NCI-H187 (cell line): ENCODE measurements at regions not wholly inside any gene's neighbourhood (a gene's known extent, or its start where the extent isn't known, plus 50 kb on each side); places are given as distances from the start of the nearest gene placed in this dataset.

ENCODE experiments used
- DNase-seq, 2 experiments: peaks; one replicate each; lab custom pipeline; 2025; lab: John Stamatoyannopoulos, UW

DNA sequence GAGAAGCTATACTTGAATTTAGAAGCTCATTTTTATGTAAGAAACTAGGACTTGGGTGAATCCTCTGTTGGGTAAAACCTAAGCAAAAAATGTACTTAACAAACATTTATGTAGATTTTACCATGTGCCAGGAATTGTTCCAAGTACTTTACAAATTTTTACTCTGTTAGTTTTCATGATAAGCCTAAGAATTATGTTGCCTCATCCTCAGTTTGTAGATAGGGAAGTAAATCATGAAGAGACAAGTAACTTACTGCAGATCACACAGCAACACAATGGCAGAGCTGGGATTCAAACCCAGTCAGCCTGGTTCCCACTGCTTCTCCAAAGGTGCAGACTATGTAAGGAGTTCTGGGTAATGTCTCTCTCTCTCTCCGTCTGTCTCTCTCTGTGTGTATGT lies 169.9 kb downstream of the DIPK2A start:
- DNase-seq: no peak

DNA sequence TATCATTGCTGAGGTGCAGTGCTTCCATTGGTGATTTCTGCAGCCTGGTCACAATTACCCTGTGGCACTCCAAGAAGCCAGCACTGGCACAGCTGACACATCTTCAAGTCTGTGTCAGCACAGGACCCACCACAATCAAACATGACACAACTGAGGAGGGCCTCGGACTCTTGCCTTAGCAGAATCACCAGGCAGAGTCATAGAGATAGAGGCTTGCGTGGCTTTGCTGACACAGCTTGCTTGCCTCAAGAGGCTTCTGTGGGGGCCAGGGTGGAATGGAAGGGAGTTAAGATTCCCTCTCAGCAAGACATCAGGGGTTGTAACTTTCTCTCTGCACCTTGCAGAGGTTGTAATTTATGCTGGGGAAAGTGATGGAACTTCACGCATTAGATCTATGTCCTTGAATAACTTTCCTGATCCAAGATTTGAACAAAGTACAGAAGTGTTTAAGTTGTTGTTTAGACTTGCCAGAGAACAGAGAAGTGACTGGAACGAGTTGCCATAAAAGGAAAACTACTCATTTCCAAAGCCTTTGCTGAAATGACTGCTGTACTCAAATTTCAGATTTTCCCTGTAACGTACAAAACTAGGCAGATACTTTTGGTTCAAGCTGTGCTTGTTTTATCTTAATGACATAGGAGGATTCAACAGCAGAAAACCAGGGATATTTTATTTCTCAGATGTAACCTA lies 170.7 kb downstream of the DIPK2A start:
- no peak for DNase-seq

DNA sequence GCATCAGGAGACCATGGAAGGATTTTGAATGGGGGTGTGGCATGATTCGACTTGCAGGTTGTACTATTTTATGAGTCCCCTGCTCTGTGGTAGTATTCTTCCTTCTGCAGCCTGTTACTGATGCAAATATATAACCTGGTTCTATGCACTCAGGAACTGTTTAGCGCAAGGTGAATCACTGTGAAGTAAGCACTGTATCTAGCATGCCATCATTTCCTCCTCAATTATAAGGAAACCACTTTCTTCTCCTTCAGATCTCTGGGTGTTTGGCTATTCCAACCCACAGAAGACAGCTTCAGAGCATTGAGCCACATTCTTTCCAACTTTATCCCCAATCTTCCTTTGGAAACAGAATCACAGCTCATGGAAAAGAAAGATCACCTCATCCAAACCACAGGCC lies 176.7 kb downstream of the DIPK2A start:
- no peak for DNase-seq

DNA sequence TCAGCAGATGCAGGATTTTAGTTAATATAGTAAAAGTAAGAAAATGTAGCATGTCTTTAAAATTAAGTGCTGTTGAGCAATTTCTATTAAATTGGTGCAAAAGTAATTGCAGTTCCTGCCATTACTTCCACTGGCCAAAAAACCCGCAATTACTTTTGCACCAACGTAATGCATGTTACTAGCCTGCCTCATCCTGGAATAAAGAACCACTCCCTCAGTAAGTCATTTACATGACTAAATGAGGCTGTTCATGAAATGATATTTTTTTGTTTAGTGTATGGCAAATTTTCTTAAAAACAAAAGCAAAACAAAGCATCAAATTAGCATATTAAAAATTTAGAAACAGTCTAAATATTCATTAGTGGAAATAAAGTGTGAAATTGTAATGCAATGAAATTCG lies 180.4 kb downstream of the DIPK2A start:
- DNase-seq: no peak

DNA sequence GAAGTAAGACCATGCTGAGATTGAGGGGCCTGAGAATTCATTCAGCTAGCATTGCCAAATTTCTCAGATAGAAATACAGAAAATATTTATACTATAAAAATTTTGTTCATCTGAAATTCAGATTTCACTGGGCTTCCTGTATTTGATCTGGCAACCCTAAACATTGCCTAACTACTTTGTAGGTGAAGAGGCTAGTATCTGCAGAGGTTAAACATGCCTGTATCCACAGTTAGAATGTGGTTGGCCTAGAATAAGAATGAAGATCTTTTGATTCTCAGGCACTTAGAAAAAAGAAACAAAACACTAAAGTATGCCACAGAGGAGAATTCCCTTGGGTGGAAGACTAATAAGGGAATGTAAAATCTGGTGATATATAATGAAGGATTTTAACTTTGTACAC lies 189.0 kb downstream of the DIPK2A start:
- DNase-seq: no peak

DNA sequence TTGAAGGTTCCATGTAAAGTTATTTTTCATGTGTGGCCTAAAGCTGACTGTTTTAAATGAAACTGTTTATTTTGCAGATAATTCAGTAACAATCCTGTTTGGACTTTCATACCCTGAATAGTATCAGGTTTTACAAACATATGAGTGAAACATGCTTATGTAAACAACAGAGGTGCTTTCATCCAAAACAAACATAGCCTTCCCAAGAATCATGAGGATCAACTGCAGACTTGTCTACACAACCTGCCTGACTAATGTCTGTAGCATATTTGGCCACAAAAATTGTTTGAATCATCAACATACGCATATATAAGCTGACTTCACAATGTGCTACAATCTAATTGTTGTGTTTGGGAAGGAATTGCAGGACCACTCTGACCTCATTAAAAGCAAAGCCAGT lies 190.4 kb downstream of the DIPK2A start:
- no peak for DNase-seq

DNA sequence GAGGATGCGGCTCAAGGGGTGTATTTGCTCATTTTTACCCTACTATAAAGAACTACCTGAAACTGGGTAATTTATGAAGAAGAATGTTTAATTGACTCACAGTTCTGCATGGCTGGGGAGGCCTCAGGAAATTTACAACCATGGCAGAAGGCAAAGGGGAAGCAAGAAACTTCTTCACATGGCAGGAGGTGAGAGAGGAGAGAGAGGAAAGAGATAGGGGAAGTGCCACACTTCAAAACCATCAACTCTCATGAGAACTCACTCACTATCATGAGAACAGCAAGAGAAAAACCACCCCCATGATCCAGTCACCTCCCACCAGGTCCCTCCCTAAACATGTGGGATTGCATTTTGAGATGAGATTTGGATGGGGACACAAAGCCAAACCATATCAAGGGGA lies 192.7 kb downstream of the DIPK2A start:
- DNase-seq: no peak

DNA sequence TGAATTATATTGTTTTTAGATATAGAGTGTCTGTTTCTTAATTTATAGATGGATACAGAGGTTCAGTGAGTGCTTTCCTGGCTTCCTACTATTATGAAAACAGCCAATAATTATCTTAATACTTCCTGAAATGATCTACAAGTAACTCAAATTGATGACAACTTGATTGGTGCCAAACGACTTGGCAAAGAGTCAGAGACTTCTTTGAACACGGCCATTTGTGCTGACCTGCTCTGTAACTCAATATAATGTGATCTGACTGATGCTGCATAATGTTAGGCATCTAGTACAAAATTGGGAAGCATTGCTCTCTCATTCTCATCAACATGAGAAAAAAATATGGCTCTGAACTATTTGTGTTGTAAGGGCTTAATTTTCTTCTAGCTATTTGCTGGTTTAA lies 193.9 kb downstream of the DIPK2A start:
- no peak for DNase-seq

DNA sequence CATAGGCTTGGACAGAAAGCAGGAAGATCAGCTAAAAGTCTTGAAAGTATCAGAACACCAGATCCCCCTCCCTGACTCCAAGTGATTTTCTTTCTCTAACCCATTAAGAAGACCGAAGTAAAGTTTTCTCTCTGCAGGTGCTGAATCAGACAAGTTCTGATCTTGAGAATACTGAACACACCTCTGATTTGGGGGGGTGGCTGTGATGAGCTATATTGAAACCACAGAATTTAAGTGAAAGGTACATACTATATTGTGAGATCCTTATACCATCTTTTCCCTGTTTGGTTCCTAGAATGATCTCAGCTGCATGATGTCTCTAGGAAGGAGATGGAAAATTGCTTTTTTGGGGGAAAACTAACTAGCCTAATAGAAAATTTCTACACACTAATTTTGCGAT lies 196.0 kb downstream of the DIPK2A start:
- DNase-seq: no peak

DNA sequence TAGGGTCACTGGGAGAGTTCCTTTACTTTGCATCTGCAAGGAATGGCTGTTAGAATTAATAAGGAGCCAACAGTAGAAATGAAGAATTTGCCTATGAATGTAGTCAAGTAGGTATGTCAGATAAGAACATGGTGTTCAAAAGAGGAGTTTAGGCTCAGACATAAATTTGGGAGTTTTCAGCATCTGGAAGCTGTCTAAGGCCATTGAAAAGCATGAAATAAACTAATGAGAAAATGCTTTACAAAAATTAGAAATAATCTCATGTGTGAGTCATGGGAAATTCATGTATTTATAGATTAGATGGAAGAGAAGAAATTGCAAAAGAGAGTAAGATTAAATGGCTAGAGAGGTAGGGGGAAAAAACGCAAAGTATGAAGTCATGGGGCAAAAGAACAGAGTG lies 201.9 kb downstream of the DIPK2A start:
- DNase-seq: no peak

DNA sequence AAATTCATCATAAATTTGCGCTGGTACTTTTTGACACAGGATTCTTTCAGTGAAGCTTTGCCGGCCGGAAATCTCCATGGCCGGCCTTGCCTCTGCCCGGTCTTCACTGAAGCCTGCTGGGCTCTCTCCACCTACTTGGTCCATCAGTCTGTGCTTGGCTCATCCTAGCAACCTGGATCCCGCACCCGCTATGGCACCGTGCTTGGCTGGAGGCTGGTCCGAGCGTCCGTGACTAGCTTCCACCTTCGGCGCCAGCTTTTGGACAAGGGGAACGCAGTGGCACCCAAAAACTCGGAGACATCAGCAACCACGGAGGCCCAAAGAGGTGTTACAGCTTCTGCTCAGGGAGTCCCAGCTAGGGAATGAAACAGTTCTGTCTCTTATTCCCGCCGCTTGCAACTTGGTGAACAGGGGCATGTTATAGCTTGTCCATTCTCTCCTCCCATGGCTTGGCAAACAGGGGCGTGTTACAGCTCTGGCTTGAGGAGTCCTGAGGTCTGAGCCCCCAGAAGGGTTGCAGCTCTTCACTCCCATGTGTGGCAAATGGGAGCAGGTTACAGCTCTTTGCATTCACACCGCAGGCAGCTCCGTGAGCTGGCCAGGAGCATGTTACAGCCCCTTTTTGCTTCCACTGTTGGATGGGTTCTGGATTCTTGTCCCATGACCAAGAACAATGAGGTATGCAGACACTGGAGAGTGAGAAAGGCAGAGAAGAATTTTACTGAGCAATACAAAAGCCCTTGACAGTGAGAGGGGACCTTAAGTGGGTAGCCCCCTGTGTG lies 204.2 kb downstream of the DIPK2A start:
- no peak for DNase-seq

DNA sequence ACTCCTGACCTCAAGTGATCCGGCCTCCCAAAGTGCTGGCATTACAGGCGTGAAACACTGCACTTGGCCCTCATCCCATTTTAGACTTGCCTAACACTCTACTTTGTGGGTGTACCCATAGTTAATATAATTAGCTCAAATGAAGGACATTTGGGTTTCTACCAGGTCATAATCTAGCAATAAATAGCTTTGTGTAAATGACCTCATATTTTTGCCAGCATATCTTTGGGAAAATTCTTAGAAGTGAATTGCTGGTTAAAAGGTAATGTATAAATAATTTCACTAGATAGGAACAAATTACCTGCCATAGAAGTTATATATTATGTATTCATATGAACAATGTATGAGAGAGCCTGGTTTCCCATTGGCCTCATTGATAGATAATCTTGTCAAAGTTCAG lies 206.0 kb downstream of the DIPK2A start:
- no peak for DNase-seq

DNA sequence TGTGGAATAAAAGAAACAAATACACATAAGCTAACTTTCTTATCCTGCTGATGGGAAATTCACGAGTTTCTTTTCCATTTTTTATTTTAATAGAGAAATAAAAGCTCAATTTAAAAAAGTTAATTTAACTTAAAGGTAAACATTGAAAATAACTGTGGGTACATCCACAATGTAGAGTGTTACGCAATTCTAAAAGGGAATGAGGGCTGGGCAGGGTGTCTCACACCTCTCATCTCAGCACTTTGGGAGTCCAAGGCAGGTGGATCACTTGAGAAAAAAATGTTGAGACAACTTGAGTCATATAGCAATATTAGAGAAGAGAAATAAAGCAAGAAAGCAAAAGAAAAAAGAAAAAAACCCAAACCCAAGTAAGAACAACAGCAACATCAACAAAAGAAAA lies 207.0 kb downstream of the DIPK2A start:
- DNase-seq: no peak

DNA sequence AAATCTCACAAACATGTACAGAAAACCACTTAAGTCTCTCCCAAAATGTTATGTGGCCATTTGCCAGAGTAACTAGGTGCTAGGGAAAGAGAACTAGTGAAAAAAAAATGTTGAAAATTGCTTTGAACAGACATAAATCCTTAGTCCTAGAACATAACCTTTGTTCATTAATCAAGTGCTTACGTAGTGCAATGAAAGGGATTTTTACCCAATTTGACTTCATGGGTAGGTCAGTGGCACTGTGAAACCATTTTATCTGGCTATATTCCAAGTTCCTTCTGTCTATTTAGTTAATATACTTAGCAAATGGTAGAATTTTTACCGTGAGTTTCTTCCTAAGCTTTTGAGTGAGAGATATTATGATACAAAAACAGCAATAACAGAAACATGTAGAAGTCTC lies 209.4 kb downstream of the DIPK2A start:
- no peak for DNase-seq

DNA sequence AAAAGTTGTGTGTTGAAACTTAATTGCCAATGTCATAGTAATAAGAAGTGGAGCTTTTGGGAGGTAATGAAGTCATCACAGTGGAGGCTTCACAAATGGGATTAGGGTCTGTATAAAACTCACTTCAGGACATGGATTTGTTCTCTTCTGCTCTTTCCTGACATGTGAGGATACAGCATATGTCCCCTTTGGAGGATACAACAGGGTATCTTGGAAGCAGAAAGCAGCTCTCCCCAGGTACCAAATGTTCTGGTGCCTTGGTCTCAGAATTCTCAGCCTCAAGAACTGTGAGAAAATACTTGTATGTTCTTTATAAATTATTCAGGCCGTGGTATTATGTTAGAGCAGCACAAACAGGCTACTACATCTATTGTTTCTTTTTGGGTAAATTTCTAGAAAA lies 210.9 kb downstream of the DIPK2A start:
- no peak for DNase-seq

DNA sequence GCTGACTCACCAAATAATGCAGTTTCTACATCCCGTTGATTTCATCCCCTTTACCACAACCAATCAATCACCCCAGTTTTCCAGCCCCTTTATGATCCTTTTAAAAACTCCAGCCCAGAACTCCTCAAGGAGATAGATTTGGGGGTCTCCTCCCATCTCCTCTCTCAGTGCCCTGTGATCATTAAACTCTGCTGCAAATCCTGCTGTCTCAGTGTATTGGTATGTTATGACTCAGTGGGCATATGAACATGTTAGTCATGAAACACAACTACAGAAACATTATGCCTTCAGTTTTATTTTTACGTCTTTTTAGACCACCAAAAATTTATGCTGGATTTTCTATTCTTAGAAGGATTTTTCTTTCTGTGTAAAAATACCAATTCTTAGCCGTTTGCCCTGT lies 213.7 kb downstream of the DIPK2A start:
- no peak for DNase-seq

DNA sequence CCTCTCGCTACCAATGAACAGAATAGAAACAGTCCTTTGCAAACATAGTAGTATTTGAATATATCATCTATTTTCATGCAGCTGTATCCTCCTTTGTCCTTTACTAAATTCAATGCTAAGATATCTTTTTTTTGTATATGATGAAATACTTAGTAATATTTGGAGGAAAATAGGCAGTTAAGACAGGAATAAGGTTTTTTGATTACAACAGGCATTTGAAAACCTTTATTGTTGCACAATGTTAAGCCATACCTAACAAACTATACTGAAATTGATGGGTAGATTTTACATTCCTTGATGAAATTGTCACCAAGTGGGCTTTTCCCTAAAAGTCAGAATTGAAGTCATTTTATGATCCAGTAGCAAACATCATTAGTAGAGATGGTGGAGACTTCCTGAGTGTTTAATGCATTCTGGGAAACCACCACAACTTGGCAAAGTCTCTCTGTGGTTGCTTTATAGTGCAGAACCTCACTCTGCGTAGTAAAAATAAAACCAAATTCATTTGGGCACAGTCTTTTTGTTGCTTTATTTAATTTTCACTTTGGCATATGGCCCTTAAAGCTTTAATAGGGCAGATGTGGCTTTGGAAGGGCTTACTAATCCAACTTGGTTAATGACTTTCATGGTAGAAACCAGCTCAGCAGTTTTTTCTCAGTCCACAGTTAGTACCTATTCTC lies 216.0 kb downstream of the DIPK2A start:
- DNase-seq: no peak

DNA sequence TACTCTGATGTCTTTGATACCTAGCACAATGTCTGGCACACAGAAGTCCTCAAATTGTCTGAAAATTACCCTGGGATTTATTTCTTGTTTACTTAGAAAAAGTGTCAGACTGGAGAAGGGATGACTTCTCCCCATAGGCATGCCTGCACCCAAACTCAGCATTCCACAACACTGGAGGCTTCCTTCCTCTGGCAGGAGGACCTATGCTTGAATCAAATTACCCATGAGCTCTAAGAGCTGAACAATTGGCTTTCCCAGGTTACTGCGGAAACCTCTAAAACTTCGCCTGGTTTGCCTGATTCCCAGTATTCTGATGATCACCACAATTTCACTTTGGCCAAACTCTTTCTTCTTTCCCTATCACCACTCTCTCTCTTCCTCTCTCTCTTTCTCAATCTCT lies 217.4 kb downstream of the DIPK2A start:
- no peak for DNase-seq

DNA sequence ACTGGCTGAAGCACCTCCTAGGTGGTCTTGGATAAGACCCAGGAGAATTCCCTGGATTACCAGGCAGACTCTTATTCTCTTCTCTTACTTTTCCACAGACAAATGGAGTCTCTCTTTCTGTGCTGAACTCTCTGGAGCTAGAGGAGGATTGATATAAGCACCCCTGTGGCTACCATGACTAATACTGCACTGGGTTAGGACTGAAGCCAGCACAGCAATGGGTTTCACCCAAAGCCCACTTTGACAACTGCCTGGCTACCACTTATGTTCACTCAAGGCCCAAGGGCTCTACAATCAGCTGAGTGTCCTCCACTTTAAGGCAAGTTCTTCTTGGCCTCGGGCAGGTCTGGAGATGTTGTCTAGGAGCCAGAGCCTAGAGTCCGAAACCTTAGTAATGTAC lies 225.5 kb downstream of the DIPK2A start:
- no peak for DNase-seq

DNA sequence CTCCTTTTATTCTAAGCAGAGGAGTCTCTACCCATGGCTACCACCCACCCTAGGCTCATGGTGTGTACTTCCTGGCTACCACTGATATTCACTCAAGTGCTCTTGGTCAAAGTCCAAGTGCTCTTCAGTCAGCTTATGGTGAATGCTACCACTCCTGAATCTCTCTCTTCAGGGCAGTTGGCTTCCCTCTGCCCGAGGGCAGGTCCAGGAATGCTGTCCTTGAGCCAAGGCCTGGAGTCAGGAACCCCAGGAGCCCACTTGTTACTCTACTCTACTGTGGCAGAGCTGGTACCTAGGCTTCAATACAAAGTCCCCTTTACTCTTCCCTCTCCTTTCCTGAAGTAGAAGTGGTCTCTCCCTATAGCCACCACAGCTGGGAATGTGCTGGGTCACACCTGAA lies 226.0 kb downstream of the DIPK2A start:
- no peak for DNase-seq

DNA sequence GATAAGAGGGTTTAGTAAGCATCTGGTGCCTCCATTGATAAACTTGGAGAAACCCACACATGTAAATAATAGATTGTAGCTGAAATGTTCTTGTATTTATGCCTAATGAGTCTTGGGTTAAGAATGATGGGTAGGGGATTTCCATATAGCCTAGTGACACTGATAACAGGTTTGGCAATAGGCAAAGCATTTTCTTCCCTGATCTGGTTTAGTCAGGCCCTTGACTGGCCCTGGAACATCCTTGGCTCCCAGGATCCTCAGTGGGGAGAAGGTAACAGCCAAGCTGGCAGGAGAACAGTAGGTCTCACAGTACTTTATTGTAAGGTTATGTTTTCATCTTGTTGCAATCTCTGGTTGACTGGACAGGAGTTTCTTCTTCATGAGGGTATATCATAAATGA lies 228.4 kb downstream of the DIPK2A start:
- DNase-seq: no peak

DNA sequence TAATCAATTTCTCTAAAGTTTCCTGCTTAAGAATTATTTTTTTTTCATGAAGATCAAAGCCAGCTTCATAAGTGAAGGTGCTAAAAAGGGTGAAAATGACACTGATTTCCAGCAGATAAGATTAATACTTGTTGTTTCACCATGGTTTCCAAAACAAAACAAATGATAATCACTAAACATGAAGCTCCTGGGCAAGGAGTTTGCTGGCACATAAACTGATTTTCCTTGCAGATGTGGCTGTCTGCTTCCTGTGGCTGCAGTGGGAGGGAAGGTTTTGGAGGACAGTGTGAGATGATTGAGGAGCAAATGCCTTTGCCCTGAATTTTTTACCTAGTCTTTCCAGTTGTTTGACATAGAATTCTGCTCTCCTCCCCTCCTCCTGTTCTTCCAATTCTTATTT lies 228.8 kb downstream of the DIPK2A start:
- no peak for DNase-seq

DNA sequence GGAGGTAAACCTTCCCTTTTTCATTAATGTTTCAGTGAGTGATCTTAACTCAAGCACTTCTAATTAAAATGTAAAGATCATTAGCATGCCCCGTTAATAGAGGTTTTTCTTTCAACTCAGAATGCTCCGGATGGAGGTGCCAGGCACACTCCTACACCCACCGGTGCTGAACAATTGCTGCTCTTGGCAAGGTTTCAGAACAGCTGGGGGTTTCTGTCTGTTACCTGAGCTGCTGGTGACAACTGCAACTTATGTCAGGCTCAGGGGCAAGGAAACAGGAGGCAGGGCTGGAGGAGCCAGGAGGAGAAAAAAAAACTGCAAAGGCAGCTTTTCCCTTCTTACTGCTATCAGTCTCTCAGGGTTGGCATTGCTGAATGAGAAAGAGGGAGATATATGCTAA lies 250.1 kb downstream of the DIPK2A start:
- DNase-seq: no peak
